HG03095 (cell line): ENCODE measurements at regions not wholly inside any gene's neighbourhood (a gene's known extent, or its start where the extent isn't known, plus 50 kb on each side); places are given as distances from the start of the nearest gene placed in this dataset.
"Not testable (repeated sequence)": the region's sequence is repeated elsewhere in the genome, so short reads cannot be mapped to it uniquely, and the experiment has no call there.

ENCODE experiments used
- ATAC-seq: cut with Tn5 transposase; IDR thresholded peaks from one replicate; pipeline ENCODE4 v1.9.1; 2021; ENCODE audit warnings: moderate library complexity; ENCODE audit not compliant: unreplicated experiment

GRCh38 chr10:29830531-29831512, 196.1 kb upstream of the SVIL start:
- ATAC-seq: no peak

GRCh38 chr10:29829776-29830175, 195.0 kb upstream of the SVIL start:
- ATAC-seq: no peak

- no peak for ATAC-seq
Observed at GRCh38 chr10:29828956-29829355, 194.2 kb upstream of the SVIL start.

GRCh38 chr10:29828440-29828894, 193.7 kb upstream of the SVIL start:
- ATAC-seq: no peak

- ATAC-seq: no peak
Observed at GRCh38 chr10:29827512-29827911, 192.7 kb upstream of the SVIL start.

GRCh38 chr10:29826801-29827450, 192.2 kb upstream of the SVIL start:
- ATAC-seq: no peak

- ATAC-seq: no peak
Observed at GRCh38 chr10:29826221-29826620, 191.4 kb upstream of the SVIL start.

GRCh38 chr10:29823553-29824080, 188.8 kb upstream of the SVIL start:
- no peak for ATAC-seq

- ATAC-seq: no peak
Observed at GRCh38 chr10:29820890-29821461, 186.2 kb upstream of the SVIL start.

GRCh38 chr10:29816801-29817558, 182.2 kb upstream of the SVIL start:
- ATAC-seq: no peak

GRCh38 chr10:29815572-29815971, 180.8 kb upstream of the SVIL start:
- ATAC-seq: no peak

GRCh38 chr10:29811751-29812427, 177.1 kb upstream of the SVIL start:
- no peak for ATAC-seq

- ATAC-seq: no peak
Observed at GRCh38 chr10:29810816-29811215, 176.0 kb upstream of the SVIL start.

- ATAC-seq: not testable (repeated sequence)
Observed at GRCh38 chr10:29810231-29810630, 175.5 kb upstream of the SVIL start.

- no peak for ATAC-seq
Observed at GRCh38 chr10:29809383-29809782, 174.6 kb upstream of the SVIL start.

- no peak for ATAC-seq
Observed at GRCh38 chr10:29807163-29807806, 172.5 kb upstream of the SVIL start.

GRCh38 chr10:29806350-29806788, 171.6 kb upstream of the SVIL start:
- ATAC-seq: no peak

GRCh38 chr10:29805134-29805723, 170.5 kb upstream of the SVIL start:
- no peak for ATAC-seq
